ENCODE measurements at regions not wholly inside any gene's neighbourhood (a gene's known extent, or its start where the extent isn't known, plus 50 kb on each side); places are given as distances from the start of the nearest gene placed in this dataset.

- no peak overlapping the region for H3K27ac Mint-ChIP-seq
- DNase-seq, result no peak
- H3K9me3 Mint-ChIP-seq, result no peaks in the 10 kb centered on the region
- H3K27me3 Mint-ChIP-seq, result peaks cover 4% of the 10 kb centered on the region
- H3K4me3 Mint-ChIP-seq, result no peak overlapping the region
- H3K4me1 Mint-ChIP-seq, result no peaks in the 10 kb centered on the region
- no peaks in the 10 kb centered on the region for H3K36me3 Mint-ChIP-seq
Observed at GRCh38 chr6:147654103-147654845, 145.8 kb downstream of the SAMD5 start.

GRCh38 chr6:147660334-147661311 is 152.1 kb downstream of the SAMD5 start:
- no peaks in the 10 kb centered on the region for H3K36me3 Mint-ChIP-seq
- H3K27ac Mint-ChIP-seq, result no peak overlapping the region

GRCh38 chr6:147662646-147663045 is 154.2 kb downstream of the SAMD5 start:
- Mint-ChIP-seq H3K9me3 (no peaks in the 10 kb centered on the region), H3K27ac (no peak overlapping the region), H3K27me3 (no peaks in the 10 kb centered on the region), H3K36me3 (no peaks in the 10 kb centered on the region), H3K4me3 (no peak overlapping the region), H3K4me1 (no peaks in the 10 kb centered on the region)
- no peak for DNase-seq

More at GRCh38 chr6:147660334-147661311, 152.1 kb downstream of the SAMD5 start:
- H3K4me1 Mint-ChIP-seq, result no peaks in the 10 kb centered on the region
- DNase-seq, result no peak
- no peak overlapping the region for H3K4me3 Mint-ChIP-seq
- no peaks in the 10 kb centered on the region for H3K9me3 Mint-ChIP-seq
- no peaks in the 10 kb centered on the region for H3K27me3 Mint-ChIP-seq

GRCh38 chr6:147664092-147664491 is 155.6 kb downstream of the SAMD5 start:
- H3K4me1 Mint-ChIP-seq, result no peaks in the 10 kb centered on the region
- no peak overlapping the region for H3K4me3 Mint-ChIP-seq

GRCh38 chr6:147666255-147666654 is 157.8 kb downstream of the SAMD5 start:
- H3K9me3 Mint-ChIP-seq, result peaks cover 7% of the 10 kb centered on the region
- no peak for DNase-seq
- H3K27ac Mint-ChIP-seq, result no peak overlapping the region
- H3K36me3 Mint-ChIP-seq, result no peaks in the 10 kb centered on the region
- no peaks in the 10 kb centered on the region for H3K27me3 Mint-ChIP-seq
- H3K4me3 Mint-ChIP-seq, result no peak overlapping the region
- H3K4me1 Mint-ChIP-seq, result no peaks in the 10 kb centered on the region

More at GRCh38 chr6:147664092-147664491, 155.6 kb downstream of the SAMD5 start:
- DNase-seq, result no peak
- H3K27ac Mint-ChIP-seq, result no peak overlapping the region
- no peaks in the 10 kb centered on the region for H3K36me3 Mint-ChIP-seq
- no peaks in the 10 kb centered on the region for H3K9me3 Mint-ChIP-seq
- H3K27me3 Mint-ChIP-seq, result no peaks in the 10 kb centered on the region

- no peak for DNase-seq
- Mint-ChIP-seq H3K4me3 (no peak overlapping the region), H3K4me1 (no peaks in the 10 kb centered on the region), H3K36me3 (no peaks in the 10 kb centered on the region), H3K27me3 (no peaks in the 10 kb centered on the region), H3K27ac (no peak overlapping the region), H3K9me3 (peaks cover 7% of the 10 kb centered on the region)
Observed at GRCh38 chr6:147667082-147667481, 158.6 kb downstream of the SAMD5 start.

- Mint-ChIP-seq H3K27me3 (peaks cover 15% of the 10 kb centered on the region), H3K27ac (no peak overlapping the region), H3K9me3 (peaks cover 8% of the 10 kb centered on the region), H3K36me3 (no peaks in the 10 kb centered on the region), H3K4me3 (no peak overlapping the region), H3K4me1 (no peaks in the 10 kb centered on the region)
- no peak for DNase-seq
Observed at GRCh38 chr6:147674099-147674498, 165.6 kb downstream of the SAMD5 start.

GRCh38 chr6:147674794-147675193 is 166.3 kb downstream of the SAMD5 start:
- H3K9me3 Mint-ChIP-seq, result peaks cover 5% of the 10 kb centered on the region
- H3K36me3 Mint-ChIP-seq, result no peaks in the 10 kb centered on the region
- peaks cover 15% of the 10 kb centered on the region for H3K27me3 Mint-ChIP-seq
- no peaks in the 10 kb centered on the region for H3K4me1 Mint-ChIP-seq
- DNase-seq, result no peak
- H3K4me3 Mint-ChIP-seq, result no peak overlapping the region
- no peak overlapping the region for H3K27ac Mint-ChIP-seq

- Mint-ChIP-seq H3K36me3 (no peaks in the 10 kb centered on the region), H3K4me1 (no peaks in the 10 kb centered on the region), H3K4me3 (no peak overlapping the region), H3K27ac (no peak overlapping the region), H3K27me3 (peaks cover 15% of the 10 kb centered on the region), H3K9me3 (peaks cover 5% of the 10 kb centered on the region)
- DNase-seq, result no peak
Observed at GRCh38 chr6:147675281-147675680, 166.8 kb downstream of the SAMD5 start.

- Mint-ChIP-seq H3K36me3 (no peaks in the 10 kb centered on the region), H3K27me3 (peaks cover 15% of the 10 kb centered on the region), H3K9me3 (peaks cover 2% of the 10 kb centered on the region), H3K4me3 (no peak overlapping the region), H3K27ac (no peak overlapping the region), H3K4me1 (no peaks in the 10 kb centered on the region)
- DNase-seq, result no peak
Observed at GRCh38 chr6:147676495-147677199, 168.2 kb downstream of the SAMD5 start.

- Mint-ChIP-seq H3K9me3 (peaks cover 2% of the 10 kb centered on the region), H3K36me3 (no peaks in the 10 kb centered on the region), H3K4me3 (no peak overlapping the region), H3K27ac (no peak overlapping the region), H3K4me1 (no peaks in the 10 kb centered on the region), H3K27me3 (peaks cover 15% of the 10 kb centered on the region)
- no peak for DNase-seq
Observed at GRCh38 chr6:147677647-147678046, 169.2 kb downstream of the SAMD5 start.

GRCh38 chr6:147678253-147678652 is 169.8 kb downstream of the SAMD5 start:
- Mint-ChIP-seq H3K9me3 (peaks cover 2% of the 10 kb centered on the region), H3K36me3 (no peaks in the 10 kb centered on the region), H3K4me3 (no peak overlapping the region), H3K4me1 (no peaks in the 10 kb centered on the region), H3K27ac (no peak overlapping the region), H3K27me3 (peaks cover 15% of the 10 kb centered on the region)
- no peak for DNase-seq

- Mint-ChIP-seq H3K9me3 (no peaks in the 10 kb centered on the region), H3K4me1 (no peaks in the 10 kb centered on the region), H3K36me3 (no peaks in the 10 kb centered on the region), H3K27me3 (no peaks in the 10 kb centered on the region), H3K27ac (no peak overlapping the region), H3K4me3 (no peak overlapping the region)
- no peak for DNase-seq
Observed at GRCh38 chr6:147684906-147685305, 176.4 kb downstream of the SAMD5 start.

- Mint-ChIP-seq H3K9me3 (no peaks in the 10 kb centered on the region), H3K4me3 (no peak overlapping the region), H3K27ac (no peak overlapping the region), H3K4me1 (no peaks in the 10 kb centered on the region), H3K36me3 (no peaks in the 10 kb centered on the region), H3K27me3 (no peaks in the 10 kb centered on the region)
- no peak for DNase-seq
Observed at GRCh38 chr6:147689398-147689797, 180.9 kb downstream of the SAMD5 start.

- Mint-ChIP-seq H3K4me3 (no peak overlapping the region), H3K9me3 (no peaks in the 10 kb centered on the region), H3K27me3 (no peaks in the 10 kb centered on the region), H3K4me1 (no peaks in the 10 kb centered on the region), H3K27ac (no peak overlapping the region), H3K36me3 (no peaks in the 10 kb centered on the region)
- no peak for DNase-seq
Observed at GRCh38 chr6:147691446-147691845, 183.0 kb downstream of the SAMD5 start.
